ENCODE measurements at regions not wholly inside any gene's neighbourhood (a gene's known extent, or its start where the extent isn't known, plus 50 kb on each side); places are given as distances from the start of the nearest gene placed in this dataset.

DNA sequence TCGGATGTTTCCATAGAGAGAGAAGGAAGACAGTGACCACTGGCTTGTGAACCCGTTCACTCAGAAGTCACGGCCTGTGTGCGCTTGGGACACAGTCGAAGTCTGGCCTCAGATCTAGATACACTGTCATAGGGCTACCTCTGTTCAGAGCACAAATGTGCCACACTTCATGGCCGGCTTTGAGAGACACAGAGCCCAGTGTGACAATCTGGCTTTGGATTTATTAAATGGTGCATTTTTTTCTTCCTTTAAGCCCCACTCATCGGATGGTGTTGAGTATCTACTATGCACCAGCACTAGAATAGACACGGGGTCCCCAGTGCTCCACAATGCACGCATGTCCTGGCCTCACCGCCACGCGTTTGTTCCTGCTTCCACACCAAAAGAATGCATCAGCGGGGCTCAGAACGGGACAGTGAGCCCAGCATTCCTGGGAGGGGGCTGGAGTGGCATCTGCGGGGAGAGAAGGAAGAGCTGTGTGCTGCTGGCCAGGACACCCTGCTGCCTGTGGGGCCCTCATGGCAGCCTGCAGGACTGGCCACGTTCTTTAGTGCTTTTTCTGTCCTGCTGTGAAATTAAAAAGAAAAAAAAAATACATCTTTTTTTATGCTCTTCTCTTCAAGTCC, 738.9 kb upstream of the SALL3 start (continued):
- TF ChIP-seq, protein P1, sequence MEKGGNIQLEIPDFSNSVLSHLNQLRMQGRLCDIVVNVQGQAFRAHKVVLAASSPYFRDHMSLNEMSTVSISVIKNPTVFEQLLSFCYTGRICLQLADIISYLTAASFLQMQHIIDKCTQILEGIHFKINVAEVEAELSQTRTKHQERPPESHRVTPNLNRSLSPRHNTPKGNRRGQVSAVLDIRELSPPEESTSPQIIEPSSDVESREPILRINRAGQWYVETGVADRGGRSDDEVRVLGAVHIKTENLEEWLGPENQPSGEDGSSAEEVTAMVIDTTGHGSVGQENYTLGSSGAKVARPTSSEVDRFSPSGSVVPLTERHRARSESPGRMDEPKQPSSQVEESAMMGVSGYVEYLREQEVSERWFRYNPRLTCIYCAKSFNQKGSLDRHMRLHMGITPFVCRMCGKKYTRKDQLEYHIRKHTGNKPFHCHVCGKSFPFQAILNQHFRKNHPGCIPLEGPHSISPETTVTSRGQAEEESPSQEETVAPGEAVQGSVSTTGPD (CRISPR knock-in tag; IDR thresholded peaks at IDR 0.05) = no peak

DNA sequence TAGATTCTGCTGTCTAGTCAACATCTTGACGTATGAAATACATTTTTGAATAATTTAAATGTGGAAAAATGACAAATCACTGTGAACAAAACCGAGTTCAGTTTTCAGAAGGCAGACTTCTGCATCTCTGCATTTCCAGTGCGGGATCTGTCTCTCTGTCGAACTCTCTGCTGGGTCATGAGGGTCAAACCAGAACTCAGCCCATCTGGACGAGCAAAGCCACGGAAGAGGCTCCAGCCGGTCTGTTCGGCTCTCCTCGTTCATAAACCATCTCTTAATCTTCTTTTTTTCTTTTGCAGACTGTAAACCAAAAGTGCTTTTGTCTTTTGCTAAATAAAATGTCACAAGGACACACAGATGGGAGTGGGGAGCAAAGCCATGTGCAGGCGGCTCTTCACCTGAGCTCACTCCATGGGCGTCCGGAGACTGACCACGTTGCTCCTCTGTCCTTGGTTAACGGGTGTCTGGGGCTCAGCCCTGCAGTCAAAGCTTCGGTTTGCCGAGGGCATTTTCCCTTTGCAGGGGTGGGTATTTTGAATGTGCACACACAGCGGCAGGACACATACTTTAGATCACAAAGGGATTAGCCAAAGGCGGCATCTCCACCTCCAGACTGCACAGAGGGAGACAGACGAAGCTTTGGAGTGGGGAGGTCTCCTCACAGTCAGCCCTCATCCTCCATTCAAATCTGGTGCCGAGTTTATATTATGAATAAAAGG, 737.9 kb upstream of the SALL3 start:
- DNase-seq (ENCODE audit: low spot score) = no peak
- under 1% methylated on average over 19 of the region's 20 CpGs for WGBS (ENCODE audit: low lambda C conversion rate)
- no peaks in the 10 kb centered on the region for H3K36me3 ChIP-seq (replicated peaks in 1 of 2; ENCODE audit: control insufficient read depth in 1 of 2, insufficient read depth in 2 of 2, low read length in 2 of 2)
- H3K4me1 ChIP-seq (ENCODE audit: insufficient read depth, low read length) = no peaks in the 10 kb centered on the region
- no peaks in the 10 kb centered on the region for H3K79me2 ChIP-seq (ENCODE audit: insufficient read depth, low read length)
- ATAC-seq = no peak
- no peak for FAIRE-seq
- no peak overlapping the region for H2AFZ ChIP-seq (ENCODE audit: low read length)
- intact Hi-C loops (cut with micrococcal nuclease; ENCODE audit: unreplicated experiment) = no loop called here
- no peak overlapping the region for H3K4me3 ChIP-seq (replicated peaks in 1 of 3; ENCODE audit: insufficient read depth in 1 of 3, low read depth in 2 of 3, low read length in 3 of 3)
- H3K9me3 ChIP-seq (ENCODE audit: low read length) = peaks cover 7% of the 10 kb centered on the region; the same call in 1 of the 2 replicates
- ChIA-PET CTCF (ENCODE audit: low intra/inter-chr PET ratio, low total read pairs) (no interaction called here), POLR2A (no interaction called here)
- in situ Hi-C loops (cut with HindIII; ENCODE audit: extremely low pct_ligation_motif_present, low pct_unique_long_range_greater_than_20kb) = no loop called here
- no peak overlapping the region for H3K9ac ChIP-seq (ENCODE audit: insufficient read depth, low read depth, low read length)
- H3K27ac ChIP-seq (ENCODE audit: extremely low read length, insufficient read depth, low read length) = no peak overlapping the region
- no peaks in the 10 kb centered on the region for H4K20me1 ChIP-seq (ENCODE audit: insufficient read depth, low read length)
- peaks cover 0 to 19% of the 10 kb centered on the region in 2 experiments; a peak in 2 of 5 replicates for H3K27me3 ChIP-seq (ENCODE audit: control insufficient read depth in 1 of 2, insufficient read depth in 2 of 2, low read length in 2 of 2)
- no TSS peak for BruUV-seq (replicated peaks)
- H3K4me2 ChIP-seq (ENCODE audit: low read depth, low read length) = no peak overlapping the region
- TF ChIP-seq NBN (conservative IDR thresholded peaks at IDR 0.05) = no peak
- TF ChIP-seq, protein P2, sequence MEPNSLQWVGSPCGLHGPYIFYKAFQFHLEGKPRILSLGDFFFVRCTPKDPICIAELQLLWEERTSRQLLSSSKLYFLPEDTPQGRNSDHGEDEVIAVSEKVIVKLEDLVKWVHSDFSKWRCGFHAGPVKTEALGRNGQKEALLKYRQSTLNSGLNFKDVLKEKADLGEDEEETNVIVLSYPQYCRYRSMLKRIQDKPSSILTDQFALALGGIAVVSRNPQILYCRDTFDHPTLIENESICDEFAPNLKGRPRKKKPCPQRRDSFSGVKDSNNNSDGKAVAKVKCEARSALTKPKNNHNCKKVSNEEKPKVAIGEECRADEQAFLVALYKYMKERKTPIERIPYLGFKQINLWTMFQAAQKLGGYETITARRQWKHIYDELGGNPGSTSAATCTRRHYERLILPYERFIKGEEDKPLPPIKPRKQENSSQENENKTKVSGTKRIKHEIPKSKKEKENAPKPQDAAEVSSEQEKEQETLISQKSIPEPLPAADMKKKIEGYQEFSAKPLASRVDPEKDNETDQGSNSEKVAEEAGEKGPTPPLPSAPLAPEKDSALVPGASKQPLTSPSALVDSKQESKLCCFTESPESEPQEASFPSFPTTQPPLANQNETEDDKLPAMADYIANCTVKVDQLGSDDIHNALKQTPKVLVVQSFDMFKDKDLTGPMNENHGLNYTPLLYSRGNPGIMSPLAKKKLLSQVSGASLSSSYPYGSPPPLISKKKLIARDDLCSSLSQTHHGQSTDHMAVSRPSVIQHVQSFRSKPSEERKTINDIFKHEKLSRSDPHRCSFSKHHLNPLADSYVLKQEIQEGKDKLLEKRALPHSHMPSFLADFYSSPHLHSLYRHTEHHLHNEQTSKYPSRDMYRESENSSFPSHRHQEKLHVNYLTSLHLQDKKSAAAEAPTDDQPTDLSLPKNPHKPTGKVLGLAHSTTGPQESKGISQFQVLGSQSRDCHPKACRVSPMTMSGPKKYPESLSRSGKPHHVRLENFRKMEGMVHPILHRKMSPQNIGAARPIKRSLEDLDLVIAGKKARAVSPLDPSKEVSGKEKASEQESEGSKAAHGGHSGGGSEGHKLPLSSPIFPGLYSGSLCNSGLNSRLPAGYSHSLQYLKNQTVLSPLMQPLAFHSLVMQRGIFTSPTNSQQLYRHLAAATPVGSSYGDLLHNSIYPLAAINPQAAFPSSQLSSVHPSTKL (CRISPR knock-in tag; IDR thresholded peaks at IDR 0.05) = no peak
- TF ChIP-seq, protein P3, sequence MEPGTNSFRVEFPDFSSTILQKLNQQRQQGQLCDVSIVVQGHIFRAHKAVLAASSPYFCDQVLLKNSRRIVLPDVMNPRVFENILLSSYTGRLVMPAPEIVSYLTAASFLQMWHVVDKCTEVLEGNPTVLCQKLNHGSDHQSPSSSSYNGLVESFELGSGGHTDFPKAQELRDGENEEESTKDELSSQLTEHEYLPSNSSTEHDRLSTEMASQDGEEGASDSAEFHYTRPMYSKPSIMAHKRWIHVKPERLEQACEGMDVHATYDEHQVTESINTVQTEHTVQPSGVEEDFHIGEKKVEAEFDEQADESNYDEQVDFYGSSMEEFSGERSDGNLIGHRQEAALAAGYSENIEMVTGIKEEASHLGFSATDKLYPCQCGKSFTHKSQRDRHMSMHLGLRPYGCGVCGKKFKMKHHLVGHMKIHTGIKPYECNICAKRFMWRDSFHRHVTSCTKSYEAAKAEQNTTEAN (CRISPR knock-in tag; conservative IDR thresholded peaks at IDR 0.05) = no peak
- TF ChIP-seq RORA (CRISPR knock-in tag; IDR thresholded peaks at IDR 0.05) = no peak
- TF ChIP-seq, protein P4, sequence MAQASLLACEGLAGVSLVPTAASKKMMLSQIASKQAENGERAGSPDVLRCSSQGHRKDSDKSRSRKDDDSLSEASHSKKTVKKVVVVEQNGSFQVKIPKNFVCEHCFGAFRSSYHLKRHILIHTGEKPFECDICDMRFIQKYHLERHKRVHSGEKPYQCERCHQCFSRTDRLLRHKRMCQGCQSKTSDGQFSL (CRISPR knock-in tag; IDR thresholded peaks at IDR 0.05) = no peak
- TF ChIP-seq ZEB1 (IDR thresholded peaks at IDR 0.05; ENCODE audit: insufficient replicate concordance, low read depth) = no peak
- TF ChIP-seq, protein P5, sequence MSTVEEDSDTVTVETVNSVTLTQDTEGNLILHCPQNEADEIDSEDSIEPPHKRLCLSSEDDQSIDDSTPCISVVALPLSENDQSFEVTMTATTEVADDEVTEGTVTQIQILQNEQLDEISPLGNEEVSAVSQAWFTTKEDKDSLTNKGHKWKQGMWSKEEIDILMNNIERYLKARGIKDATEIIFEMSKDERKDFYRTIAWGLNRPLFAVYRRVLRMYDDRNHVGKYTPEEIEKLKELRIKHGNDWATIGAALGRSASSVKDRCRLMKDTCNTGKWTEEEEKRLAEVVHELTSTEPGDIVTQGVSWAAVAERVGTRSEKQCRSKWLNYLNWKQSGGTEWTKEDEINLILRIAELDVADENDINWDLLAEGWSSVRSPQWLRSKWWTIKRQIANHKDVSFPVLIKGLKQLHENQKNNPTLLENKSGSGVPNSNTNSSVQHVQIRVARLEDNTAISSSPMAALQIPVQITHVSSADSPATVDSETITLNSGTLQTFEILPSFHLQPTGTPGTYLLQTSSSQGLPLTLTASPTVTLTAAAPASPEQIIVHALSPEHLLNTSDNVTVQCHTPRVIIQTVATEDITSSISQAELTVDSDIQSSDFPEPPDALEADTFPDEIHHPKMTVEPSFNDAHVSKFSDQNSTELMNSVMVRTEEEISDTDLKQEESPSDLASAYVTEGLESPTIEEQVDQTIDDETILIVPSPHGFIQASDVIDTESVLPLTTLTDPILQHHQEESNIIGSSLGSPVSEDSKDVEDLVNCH (CRISPR knock-in tag; IDR thresholded peaks at IDR 0.05) = no peak
- no peak for TF ChIP-seq ZKSCAN8 (CRISPR knock-in tag; IDR thresholded peaks at IDR 0.05; ENCODE audit: borderline replicate concordance)
- TF ChIP-seq HNF4A (CRISPR knock-in tag; IDR thresholded peaks at IDR 0.05) = no peak
- TF ChIP-seq ZNF460 (CRISPR knock-in tag; IDR thresholded peaks at IDR 0.05; ENCODE audit: borderline replicate concordance) = no peak
- TF ChIP-seq XBP1 (CRISPR knock-in tag; IDR thresholded peaks at IDR 0.05) = no peak
- no peak for TF ChIP-seq ZNF709 (CRISPR knock-in tag; IDR thresholded peaks at IDR 0.05)

Measured in HepG2 (cell line).